A204.1 (cell line): ENCODE measurements at regions not wholly inside any gene's neighbourhood (a gene's known extent, or its start where the extent isn't known, plus 50 kb on each side); places are given as distances from the start of the nearest gene placed in this dataset.
"Not testable (repeated sequence)": the region's sequence is repeated elsewhere in the genome, so short reads cannot be mapped to it uniquely, and the experiment has no call there.

Source experiments
- FAIRE-seq: peaks from 2 replicates; lab custom pipeline; 2012; peaks lifted over from hg19 to GRCh38; lab: Jason Lieb, UNC

DNA sequence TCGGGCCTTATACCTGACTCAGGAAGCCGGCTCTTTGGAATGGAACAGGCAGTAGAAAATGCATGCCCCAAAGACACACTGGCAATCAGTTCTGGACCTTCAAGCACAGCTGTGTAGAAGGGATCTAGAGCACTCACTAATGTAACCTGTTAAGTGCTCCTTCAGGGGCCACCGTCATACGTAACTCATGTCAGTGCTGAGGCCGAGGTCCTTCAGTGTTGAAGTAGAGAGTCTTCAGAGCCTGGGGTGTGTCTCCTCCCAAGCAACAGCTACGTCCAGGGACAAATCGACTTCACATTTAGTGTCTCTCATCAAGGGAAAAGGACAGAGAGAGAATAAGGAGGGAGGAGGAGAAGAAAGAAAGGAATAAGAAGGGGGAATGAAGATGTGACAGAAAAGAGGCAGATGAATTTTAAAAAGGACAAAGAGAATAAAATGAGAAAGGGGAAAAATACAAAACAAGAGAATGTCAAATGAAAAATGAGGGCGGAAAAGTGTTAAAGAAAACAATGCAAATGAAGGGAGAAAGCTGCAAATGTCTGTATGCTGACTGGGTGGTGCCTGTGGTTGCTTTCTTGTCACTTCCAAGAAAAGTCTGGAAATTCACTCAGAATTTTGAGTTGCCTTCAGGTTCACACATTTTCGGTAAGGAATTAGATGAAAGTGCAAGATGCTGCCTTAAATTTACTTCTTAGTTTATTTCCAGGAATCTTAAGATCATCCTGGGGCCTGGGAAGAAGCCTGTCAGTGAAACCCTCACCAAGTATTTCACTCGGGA, 989.4 kb downstream of the GRID1 start:
- FAIRE-seq, result no peak

DNA sequence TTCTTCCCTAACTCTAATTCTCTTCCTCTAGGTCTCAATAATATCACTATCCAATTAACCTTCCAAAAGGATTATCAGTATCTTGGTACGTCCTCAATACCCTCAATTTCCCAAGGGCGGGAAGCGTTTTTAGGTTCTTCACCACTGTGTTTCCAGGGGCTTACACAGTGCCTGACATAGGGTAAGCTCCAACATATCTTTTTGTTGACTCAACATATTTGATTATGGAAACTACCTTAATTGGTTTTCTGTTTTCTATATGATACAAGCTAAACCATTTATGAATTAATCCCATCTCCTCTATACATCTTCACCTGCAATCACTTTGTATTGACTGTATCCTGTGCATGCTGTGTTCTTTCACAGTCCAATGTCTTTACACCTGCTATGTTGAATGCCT, 987.3 kb downstream of the GRID1 start:
- no peak for FAIRE-seq

DNA sequence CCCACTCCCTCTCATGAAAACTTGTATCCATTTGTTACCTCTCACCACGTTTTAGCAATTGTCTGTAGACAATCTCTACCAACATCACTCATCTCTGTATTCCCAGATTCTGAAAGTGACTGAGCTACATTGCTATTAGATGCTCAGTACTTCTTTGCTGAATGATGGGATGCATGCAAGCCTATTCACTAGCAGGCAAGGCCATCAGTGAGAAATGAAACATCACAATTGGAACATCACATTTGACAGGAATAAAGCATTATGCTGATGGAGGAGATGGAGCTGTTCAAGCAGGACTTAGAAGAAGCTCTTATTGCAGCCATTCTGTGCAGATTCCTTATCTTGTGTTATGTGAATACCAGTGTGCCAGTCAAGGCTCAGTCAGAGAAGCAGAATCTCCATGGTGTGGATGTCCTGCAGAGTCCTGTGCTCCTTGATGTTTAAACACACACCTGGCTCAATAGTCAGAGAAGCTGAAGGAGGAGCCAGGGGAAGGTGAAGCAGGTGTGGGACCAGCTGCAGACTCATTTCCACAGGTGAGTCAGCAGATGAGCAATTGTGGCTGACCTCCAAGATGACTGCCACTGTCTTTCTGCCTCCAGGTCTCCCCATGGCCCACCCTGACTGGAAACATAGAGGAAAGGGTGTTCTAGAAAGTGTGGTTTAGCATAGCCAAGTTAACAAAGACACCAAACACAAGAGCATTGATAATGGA, 965.5 kb downstream of the GRID1 start:
- no peak for FAIRE-seq

DNA sequence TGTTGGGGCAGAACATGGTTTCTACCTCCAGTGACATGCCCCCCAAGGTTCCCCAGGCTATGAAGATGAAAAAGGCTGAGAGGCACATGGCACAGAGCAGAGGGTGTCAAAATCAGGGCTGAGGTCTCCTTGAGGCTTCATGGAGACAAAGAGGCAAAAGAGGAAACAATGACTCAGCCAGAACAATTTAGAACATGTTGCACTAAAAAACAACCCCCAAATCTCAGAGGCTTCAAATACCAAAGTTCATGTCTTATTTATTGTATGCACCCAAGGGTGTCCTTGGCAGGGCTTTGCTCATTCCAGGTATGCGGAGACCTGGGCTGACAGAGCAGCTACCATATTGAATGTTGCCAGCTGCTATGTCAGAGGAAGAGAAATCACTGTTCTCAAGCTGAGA, 964.1 kb downstream of the GRID1 start:
- FAIRE-seq, result no peak

DNA sequence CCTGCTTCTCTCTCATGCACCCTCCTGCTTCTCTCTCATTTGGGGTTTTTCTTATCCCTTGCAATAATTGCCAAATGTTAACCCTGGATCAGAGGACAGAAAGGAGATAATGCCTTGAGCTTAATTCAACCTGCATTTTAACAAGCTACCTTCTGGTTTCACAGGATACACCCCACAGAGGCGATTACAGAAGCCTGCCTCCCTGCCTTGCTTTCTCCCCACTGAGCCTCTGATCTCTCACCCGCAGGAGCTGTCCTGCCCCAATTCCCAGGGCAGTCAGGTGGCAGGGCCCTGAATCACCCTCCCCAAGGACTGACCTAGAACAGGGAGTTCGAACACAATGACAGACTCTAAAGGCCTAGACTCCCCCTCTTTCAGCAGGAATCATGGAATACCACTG, 959.5 kb downstream of the GRID1 start:
- FAIRE-seq, result no peak

DNA sequence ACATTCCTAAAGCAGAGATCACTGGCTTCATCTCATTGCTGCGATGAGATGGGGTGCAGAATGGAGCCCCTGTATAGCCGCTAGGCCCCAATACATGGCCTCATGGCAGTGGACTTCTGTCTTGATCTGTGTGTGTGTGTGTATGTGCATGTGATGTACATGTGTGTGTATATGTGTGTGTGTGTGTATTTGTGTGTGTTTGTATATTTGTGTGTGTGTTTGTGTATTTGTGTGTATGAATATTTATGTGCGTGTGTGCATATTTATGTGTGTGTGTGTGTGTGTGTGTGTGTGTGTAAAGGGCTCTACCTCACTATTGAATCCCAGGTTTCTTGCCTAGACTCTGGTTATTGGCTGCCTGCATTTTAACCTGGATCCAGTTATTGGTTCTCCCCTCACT, 958.2 kb downstream of the GRID1 start:
- FAIRE-seq, result no peak

DNA sequence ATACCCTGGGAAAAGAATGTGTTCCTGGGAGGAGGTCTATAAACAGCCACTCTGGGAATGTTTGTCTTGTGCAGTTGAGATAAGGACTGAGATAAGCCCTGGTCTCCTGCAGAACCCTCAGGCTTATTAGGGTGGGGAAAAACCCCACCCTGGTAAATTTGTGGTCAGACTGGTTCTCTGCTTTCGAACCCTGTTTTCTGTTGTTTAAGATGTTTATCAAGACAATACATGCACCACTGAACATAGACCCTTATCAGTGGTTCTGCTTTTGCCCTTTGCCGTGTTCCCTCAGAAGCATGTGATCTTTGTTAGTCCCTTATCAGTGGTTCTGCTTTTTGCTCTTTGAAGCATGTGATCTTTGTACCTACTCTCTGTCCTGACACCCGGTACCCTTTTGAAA, 956.0 kb downstream of the GRID1 start:
- not testable (repeated sequence) for FAIRE-seq

DNA sequence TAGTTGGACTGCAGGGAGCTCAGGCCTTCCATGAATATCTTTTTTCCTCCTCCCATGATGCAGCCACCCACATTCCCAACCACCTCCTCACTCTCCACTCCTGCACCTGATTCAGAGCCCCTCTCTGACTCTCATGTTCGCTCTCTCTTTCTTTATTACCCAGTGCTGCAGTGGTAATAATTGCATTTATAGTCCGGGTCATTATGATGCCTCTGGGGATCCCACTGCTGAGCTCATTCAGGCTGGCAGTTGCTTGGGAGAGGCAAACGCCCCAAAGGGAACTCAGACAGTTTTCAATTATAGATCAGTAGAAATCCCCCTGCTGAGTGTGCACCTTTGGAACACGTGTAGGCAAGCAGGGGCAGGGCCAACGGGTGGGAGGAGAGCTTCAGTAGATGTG, 953.0 kb downstream of the GRID1 start:
- no peak for FAIRE-seq

DNA sequence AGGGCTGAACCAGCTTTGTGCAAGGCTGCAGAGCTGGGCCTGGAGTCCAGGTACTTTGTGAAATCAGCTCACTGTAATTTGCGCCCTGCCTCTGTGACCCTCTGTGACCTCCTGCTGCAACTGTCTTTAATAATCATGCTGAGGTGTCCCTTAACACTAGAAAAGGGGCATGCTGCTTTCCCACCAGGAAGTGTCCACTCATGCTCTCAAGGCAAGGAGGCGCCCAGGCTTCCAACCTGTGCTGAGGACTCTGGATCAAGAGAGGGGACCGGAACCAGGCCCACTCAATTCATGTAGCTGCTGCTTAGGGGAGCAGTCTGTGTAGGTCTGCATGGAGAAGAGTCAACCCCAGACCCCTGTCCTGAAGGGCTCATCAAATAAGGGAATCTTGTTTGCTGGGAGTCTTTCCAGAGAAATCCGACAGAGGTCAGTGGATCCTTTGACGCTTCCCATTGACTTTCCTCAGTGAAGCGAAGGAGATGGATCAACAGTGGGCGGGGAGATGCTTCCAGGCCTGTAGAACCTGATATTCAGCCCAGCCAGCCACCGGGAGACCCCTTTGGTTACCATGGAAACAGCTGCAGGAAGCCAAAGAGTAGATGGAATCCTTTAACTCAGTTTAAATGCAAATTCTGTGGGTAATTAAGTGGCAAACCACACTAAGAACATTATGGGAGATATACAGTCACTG, 945.9 kb downstream of the GRID1 start:
- FAIRE-seq, result no peak

DNA sequence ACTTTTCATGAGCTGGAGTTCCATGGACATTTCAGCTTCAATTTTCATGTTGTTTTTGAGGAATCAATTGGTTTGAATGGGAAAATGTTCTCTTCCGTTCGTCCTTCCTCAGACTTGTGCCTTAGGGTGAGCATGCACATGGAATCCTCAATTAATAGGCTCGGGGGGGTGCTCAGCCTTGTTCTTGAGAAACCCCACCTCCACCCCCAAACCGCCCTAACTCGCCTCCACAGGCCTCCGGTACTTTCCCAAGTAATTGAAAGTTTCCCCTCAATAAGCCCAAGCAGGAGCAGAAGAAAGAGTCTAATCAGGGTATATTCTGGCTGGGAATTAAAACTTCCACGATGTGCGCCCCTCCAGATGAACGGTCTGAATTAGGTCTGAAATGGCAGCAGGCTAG, 945.2 kb downstream of the GRID1 start:
- FAIRE-seq, result no peak

DNA sequence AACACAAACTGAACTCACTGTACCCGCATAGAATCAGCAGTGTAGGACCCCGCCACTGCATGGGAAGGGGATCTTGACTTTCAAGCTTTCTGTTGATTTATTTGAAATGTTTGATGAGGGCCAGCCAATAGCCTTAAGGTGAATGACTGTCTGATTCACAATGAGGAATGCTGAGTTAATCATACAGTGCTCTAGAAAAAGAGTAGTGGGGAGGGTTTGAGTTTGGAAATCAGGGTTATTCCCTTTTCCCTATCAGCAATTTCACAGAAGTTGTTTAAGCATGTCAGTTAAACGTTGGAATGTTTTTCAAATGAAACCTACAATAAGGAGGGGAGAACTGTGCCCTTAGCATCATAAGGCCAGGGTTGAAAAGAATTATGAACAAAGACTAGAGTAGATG, 937.5 kb downstream of the GRID1 start:
- FAIRE-seq, result no peak

DNA sequence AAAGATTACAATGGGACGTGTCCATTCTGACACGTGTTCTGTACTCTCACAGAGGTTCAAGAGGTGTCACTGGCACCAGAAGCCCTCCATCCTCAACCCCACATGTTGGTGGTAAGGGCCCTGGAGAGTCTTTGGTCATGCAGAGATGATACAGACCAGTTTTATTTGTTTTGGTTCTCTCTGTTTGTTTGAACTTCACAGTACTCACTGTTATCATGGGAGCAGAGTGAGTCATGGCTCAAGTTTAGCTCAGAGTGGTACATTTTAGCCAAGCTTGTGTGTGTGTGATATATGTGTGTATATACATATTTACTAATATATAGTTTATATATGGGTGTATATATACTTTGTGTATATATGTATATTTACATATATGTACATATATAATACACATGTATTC, 935.6 kb downstream of the GRID1 start:
- FAIRE-seq, result no peak

DNA sequence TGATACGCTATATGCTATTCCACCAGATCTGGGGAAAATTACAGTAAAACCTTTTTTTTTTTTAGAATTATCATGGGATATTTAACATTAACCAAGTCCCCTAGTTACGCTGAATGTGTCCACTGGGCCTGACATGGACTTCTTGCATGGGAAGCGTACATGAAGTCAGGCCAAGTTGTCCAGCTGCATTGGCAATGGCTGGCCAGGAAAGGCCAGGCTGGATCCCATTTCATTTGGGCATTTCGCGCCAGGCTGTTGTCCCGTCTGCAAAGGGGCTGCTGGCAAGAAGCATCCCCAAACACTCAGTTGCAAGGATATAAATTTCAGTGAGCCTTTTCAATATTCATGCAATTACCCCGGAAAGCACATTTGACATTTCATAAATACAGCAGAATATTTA, 933.3 kb downstream of the GRID1 start:
- FAIRE-seq, result no peak

DNA sequence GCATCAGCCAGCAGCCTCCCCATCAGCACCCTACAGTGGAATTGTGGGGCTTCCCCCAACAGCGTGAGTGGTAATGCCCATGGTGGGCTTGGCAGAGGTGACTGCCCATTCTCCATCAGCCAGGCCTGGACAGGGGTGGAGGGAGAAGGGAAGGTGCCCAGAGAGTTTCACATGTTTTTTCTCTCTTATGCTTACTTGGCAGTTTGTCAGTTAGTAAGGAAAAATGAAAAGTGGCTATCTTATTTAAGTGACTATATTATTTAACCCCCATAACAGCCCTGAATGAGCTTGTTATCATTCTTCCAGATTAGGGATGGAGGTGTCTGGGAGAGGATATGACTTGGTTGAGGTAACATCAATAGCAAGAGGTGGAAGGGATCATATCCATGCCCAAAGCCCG, 921.7 kb downstream of the GRID1 start:
- FAIRE-seq, result no peak

DNA sequence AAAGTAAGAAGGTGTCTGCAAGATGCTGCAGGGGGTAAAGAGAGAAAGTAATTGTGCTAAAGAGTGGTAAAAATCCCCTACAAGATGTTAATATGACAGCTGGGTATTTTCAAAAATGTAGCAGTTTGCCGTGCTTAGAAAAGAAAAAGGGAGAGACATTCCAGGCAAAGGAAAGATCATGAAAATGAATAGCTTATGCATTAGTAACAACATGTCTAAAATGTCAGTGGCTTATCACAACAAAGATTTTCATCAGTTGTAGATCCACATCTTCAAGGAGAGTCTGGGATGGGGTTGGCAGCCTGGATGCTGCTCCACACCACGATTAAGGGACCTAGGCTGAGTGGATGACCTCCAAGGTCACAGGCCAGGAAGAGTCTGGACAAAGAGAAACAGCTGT, 920.9 kb downstream of the GRID1 start:
- no peak for FAIRE-seq

DNA sequence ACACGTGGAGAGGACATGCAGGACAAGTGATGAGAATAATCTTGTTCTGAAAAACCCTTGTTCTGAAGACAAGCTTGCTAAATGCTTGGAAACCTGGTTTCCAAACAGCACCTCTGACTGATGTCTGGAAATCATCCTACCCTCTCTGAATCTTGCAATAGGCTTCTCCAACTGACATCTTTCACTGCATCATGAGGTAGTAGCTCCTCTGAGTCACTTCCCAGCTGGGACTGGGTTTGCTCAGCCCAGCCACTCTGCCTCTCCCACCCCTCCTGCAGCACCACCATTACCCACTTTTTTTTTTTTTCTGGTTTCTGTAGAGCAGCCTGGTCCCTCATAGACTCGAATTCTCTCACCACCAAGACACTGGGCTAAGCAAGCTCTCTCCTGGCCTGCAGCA, 919.8 kb downstream of the GRID1 start:
- no peak for FAIRE-seq

DNA sequence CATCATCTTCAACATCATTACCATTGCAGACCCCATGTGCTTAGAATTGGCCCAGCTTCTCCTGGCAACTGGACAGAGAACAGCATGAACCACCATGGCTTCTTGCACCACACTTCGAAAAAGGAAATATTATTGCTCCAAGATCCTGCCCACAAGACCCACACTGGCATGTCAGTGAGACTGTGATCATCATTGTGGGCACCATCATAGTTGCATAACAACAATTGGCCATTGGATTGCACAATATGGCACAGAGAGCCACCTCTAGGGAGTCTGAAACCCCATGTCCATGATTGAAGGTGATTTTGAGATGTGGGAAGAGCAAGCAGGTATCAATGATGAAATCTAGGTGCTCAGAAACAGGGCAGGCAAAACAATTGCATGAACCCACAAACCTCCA, 918.9 kb downstream of the GRID1 start:
- no peak for FAIRE-seq

DNA sequence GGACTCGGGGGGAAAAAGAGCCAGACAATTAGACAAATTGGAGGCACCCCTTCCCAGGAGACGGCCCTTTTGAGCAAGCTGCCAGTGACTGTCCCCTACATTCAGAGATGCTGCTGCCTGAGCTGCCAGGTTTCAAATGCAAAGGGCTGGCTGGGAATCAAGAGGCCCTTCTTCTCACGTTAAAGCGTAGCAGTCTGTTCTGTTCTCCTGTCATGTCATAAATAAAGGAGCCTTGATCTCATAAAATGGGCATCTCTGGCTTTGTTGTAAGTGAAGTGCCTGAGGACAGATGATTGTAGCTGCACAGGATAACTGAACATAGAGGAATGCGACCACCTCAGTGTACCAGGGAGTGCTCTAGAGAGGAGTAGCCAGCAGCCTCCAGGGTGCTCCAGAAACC, 917.9 kb downstream of the GRID1 start:
- no peak for FAIRE-seq

DNA sequence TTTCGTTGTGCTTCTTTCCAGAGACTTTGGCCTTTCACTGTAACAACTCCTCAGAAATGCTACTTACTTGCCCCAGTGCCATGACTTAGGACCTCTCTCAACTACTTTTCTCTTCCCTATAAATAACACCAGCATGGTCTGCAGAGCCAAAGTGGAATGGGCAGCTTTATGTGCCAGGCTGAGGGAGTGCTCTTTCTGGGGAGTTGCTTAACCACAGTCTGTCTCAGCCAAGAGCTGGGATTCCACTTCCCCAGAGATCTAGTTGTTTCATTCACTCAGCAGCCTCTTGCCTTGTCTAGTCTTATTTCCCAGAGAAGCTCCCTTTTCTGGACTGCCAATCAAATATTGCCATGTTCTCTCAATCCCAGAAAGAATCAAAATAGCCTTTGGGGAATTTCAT, 912.2 kb downstream of the GRID1 start:
- no peak for FAIRE-seq

DNA sequence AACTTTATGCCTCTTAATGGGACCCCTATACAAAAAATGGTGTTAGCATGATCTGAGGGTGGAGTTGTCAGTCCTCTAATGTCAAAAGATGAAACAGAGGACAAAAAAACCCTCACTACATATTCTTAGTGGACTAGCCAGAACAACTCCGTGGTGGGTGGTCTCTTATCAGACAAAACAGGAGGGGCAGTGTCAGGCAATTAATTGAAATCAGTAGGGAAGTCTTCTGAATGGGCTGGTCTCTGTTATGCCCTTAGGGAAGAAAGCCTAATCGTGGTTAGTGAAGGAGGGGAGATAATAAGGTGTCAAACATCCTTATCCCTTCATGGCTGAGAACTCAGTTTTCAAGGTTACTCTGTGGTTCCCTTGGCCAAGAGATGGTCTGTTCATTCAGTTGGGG, 909.4 kb downstream of the GRID1 start:
- no peak for FAIRE-seq

DNA sequence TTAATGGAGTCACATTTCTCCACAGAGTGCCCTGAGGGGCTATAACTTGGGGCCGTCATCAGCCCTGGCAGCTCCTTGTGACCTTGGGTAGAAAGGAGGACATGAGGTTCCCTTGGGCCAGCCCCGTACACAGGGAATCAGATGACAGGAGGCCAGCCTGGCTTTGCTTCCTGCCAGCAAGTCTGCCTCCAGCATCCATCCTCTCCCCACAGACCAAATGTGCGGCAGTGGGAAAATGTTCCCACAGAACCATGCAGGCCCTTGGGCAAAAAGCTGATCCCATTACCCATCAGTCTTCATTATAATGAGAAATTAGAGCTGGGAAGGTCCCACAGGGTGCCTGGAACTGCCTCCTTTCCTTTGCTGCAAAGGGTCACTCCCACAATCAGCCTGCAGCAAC, 908.3 kb downstream of the GRID1 start:
- no peak for FAIRE-seq

DNA sequence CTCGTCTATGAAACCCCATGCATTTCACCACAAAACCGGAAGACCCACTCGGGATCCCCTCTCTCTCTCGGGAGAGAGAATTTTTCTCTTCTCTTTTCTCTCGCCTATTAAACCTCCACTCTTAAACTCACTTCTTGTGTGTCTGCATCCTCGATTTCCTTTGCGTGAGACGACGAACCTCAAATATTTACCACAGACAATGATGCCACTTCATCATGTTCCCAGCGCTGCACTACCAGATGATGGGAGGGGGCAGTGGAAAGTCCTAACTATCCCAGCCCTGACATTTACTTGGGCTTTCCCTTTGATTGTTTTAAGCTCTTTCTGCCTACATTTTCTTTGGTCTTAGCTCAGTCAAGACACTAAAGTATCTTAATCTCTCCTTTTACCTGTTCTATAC, 906.7 kb downstream of the GRID1 start:
- FAIRE-seq, result no peak

DNA sequence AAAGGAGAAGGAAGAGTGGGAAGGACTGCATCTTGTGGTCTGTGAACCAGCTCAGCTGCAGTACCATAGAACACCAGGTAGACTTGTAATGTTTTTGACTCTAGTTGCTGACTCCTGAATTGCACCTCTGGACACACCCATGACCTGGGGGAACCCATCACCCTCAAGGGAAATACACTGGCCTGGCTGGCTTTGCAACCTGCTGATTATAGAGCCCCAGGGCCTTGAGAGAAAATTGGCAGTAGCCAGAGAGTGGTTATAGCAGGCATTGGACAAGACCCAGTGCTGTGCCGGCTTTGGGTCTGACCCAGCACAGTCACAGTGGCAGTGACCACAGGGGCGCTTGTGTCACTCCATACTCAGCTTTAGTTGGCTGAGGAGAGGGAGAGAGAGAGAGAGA, 902.3 kb downstream of the GRID1 start:
- FAIRE-seq, result no peak

DNA sequence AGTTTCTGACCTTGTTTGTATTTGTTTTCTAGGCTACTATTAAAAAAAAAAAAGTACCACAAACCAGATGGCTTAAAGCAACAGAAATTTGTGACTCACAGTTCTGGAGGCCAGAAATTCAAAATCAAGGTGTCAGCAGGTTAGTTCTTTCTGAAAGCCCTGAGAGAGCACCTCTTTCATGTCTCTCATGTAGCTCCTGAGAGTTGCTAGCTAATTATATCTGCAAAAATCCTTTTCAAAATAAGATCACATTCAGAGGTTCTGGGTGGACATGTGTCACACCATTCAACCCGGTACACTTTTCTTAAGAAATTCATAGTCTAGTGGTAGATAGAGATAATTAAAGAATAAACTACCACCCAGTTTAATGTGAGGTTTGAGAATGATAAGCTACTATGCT, 888.6 kb downstream of the GRID1 start:
- no peak for FAIRE-seq
